HG03159 (cell line): ENCODE measurements at regions not wholly inside any gene's neighbourhood (a gene's known extent, or its start where the extent isn't known, plus 50 kb on each side); places are given as distances from the start of the nearest gene placed in this dataset.

Experiments
- ATAC-seq: cut with Tn5 transposase; IDR thresholded peaks from one replicate; pipeline ENCODE4 v1.9.1; 2021; ENCODE audit warnings: mild to moderate bottlenecking, moderate library complexity; ENCODE audit not compliant: unreplicated experiment

DNA sequence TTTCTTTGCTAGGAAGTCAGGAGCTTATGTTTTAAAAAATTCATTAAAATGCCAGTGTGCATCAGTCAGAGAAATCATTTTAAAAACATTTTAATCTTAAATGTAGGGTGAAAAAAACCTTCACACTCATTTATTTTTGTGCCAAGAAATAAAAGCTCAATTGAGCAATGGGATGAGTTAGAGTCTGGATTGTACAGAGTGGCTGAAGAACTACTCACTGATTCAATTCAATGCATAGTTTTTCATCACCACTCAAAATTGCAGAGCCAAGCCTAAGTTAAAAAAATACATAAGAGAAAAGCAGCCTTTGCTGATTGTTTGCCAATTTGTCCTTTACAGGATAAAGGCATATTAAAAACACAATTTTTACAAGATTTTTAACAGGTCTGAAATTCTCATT lies 168.2 kb upstream of the DMRTA1 start:
- no peak for ATAC-seq

DNA sequence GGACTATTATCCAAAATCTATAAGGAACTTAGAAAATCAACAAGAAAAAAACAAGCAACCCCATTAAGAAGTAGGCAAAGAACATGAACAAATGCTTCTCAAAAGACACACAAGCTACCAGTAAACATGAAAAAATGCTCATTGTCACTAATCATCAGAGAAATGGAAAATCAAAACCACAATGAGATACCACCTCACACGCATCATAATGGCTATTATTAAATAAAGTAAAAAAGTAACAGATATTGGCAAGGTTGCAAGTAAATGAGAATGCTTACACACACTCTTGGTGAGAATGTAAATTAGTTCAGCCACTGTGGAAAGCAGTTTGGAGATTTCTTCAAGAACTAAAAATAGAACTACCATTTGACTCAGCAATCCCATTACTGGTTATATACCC lies 167.0 kb upstream of the DMRTA1 start:
- ATAC-seq, result no peak

DNA sequence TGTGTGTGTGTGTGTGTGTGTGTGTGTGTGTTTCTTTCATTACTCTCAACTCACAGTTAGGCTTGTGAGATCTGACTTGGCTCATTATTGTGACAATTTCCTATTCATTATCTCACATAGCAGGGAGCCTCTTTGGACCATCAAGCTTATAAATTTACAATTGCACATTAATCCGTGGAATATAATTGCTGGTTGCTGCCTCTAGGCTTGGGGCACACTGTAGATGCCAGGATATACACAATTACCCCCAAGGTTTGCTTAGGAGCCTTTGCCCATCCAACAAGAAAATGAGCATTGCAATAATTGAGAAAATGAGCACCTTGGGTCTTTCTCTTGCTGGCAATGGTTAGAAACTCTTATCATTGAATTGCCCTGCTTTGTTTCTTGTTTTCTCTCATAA lies 161.6 kb upstream of the DMRTA1 start:
- ATAC-seq, result no peak

DNA sequence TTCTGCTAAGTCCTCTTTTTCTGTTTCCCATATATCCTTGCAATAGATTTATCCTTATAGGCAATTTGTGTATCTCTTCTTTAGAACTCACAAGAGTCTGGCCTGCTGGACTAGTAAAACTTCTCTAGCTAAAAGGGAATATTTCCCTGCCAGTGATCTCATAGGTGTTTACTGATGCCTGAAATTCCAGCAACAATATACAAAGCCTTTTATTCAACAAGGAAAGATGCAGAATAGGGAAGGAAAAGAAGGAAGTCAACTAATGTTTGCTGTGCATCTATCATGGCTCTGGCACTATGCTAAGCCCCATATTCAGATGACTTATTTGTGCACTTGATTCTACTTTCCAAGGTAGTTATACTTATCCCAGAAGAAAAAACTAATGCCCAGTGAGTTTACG lies 160.0 kb upstream of the DMRTA1 start:
- ATAC-seq, result no peak

DNA sequence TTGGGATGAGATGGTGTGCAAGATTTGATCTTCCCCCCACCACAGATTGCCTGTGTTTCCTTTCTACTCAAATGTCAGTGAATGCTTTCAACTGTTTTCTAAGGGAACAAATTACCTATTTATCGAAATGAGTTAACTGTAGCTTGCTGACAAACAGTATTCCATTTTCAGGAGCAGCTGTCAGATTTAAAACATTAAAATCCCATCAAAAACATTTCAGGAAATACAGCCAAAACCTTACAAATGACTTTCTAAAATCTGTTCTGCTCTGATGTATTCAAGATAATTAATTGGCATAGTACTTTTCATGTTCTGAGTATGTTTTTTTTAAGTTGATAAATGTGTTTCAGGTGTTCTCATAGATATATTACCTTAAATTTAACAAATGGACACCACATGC lies 158.0 kb upstream of the DMRTA1 start:
- ATAC-seq, result no peak

DNA sequence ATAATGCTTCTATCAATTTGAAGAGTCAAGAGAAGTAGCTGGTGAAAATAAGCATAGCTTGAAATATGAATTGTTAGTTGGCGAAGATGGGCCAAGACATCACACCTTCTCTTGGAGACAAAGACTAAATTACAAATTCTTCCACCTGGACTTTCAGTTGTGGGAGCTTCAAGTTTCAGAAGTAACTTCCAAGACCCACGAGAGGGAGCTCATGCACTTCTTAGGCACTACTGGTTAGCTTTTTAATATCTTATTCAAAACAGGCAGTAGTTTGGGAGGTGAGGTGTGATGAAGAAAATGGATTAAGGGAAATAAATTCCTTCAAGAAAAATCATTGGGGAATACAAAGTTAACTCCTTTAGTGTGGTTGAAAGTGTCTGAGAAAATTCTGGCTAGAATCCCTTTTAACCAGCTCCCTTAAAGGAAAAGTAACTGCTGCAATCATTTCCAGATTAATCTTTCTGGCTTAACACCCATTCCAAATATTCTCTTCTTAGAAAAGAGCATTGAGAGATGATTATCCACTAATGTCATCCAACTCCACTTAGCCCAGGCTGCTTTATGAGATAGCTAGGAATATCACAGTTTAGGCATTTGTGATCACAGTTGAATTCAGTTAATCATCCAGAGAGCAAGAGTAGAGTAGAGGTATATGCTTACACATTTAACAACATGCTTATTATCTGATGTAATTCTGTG lies 139.5 kb upstream of the DMRTA1 start:
- no peak for ATAC-seq

DNA sequence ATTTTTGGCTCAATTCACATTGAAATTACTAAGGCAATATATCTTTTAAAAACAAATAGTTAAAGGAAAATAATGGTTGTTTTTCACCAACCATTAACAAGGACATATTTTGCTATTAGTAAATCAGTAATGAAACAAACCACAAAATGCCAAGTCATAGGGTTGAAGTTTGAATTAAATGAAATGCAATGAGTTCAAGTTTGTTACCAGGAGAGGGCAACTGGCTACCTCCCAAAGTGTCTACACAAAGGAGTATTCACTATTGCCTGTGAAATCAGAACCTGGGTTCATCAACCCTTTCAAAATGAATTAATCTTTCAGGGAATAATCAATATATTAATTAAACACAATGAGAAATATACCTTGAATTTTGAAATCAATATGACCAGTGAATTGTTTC lies 138.4 kb upstream of the DMRTA1 start:
- ATAC-seq, result no peak

DNA sequence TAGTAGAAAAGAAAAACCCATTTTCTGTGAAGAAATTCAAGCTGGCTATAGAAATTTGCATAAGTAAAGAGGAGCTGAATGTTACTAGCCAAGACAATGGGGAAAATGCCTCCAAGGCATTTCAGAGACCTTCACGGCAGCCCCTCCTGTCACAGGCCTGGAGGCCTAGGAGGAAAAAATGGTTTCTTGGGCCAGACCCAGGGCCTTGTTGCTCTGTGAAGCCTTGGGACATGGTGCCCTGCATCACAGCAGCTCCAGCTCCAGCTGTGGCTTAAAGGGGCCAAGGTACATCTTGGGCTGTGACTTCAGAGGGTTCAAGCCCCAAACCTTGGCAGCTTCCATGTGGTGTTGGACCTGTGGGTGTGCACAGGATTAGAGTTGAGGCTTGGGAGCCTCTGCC lies 130.0 kb upstream of the DMRTA1 start:
- no peak for ATAC-seq

DNA sequence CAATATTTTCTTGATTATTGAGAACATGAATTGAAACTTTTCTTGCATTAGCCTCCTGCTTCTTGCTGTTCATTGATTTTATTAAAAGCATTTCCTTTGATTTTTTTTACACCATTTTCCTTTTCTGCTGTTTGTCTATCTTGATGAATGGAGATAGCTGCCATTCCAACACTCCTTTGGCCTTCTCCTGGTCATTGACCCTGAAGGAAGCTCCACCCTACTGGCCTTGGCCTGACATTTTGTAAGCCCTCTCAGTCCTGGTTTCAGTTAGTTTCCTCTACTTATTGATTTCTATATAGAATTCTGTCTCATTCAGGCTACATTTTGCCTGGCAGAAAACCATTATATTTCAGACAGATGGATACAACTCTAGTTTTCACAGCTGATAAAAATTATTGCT lies 115.1 kb upstream of the DMRTA1 start:
- no peak for ATAC-seq

DNA sequence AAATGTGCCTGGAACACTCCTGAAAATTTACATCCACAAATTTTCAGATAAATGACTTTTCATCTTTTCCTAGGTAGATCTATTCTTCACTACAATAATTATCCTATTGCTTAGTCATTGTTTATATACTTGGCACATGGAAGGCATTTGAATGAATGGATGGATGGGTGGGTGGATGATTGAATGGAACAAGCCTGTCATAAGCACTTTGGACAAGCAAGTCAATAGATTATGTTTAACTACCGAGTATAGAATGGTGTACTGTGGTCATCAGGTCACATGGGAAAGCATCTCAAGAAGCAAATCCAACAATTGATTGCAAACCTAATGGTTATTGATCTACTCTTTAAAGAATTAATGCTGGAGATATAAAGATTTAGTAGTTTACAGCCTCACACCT lies 114.4 kb upstream of the DMRTA1 start:
- no peak for ATAC-seq

DNA sequence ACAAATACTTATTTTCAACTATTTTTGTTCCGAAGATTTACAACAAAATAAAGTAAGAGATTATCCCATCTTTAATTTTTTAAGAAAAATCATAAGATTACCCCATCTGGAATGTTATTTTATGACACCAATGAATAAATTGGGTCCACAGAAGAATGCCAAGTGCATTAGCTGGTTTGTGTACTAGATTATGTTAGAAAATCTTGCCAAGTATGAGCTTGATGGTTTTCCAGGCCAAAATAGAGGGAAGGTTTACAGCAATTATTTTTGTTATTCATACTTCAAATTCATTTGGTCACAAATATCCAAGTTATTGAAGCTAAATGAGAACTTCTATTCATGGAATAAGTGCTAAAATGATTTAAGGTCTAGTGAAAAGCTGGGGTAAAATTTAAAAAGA lies 109.4 kb upstream of the DMRTA1 start:
- no peak for ATAC-seq

DNA sequence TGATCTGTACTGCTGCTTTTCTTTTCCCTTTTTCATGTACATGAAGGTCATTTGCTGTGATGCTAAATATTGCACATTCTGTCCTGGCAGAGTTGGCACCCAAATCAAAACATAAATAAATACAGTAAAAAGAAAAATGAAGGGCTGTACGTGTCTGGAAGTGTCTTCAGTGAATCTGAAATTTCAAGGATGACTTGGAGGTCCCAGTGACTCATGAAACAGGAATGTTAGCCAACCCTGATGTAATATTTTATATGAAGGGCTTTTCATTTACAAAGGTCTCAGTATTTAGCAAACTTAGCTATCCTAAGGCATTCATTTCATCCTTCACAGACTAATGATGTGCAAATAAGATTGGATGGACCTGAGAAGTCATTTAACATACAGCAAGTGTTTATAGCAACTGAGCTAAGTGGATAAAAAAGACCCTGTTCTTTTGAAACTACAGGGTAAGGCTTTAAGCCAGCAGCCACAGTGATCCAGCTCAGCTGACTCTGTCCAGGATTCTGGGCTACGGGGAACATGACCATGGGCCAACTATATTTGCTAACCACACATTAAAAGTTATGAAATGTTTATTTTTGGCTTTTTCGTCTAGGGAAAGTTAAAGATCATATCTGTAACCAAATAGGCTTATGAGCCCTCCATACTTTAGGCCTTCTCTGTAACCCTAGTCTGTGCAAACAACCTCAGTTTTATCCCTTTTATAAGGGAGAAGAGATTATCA lies 104.0 kb upstream of the DMRTA1 start:
- ATAC-seq, result no peak

DNA sequence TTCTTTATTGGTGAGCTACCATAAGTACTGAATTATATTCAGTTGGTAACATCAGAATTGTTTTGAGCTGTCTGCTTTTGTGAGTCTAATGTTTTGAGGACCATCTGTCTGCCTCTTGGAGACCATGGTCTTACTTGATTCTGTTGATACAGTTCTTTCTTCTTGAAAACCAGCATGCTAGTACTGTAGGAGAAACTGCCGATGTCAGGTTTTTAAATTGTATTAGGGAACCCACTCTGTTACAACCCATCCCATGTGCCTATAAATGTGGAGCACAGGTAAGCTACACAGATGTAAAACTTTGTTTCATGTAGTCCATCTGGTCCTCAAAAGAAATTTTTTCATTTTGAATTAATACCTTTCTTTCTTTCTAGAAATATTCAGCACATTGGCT lies 103.4 kb upstream of the DMRTA1 start:
- no peak for ATAC-seq

DNA sequence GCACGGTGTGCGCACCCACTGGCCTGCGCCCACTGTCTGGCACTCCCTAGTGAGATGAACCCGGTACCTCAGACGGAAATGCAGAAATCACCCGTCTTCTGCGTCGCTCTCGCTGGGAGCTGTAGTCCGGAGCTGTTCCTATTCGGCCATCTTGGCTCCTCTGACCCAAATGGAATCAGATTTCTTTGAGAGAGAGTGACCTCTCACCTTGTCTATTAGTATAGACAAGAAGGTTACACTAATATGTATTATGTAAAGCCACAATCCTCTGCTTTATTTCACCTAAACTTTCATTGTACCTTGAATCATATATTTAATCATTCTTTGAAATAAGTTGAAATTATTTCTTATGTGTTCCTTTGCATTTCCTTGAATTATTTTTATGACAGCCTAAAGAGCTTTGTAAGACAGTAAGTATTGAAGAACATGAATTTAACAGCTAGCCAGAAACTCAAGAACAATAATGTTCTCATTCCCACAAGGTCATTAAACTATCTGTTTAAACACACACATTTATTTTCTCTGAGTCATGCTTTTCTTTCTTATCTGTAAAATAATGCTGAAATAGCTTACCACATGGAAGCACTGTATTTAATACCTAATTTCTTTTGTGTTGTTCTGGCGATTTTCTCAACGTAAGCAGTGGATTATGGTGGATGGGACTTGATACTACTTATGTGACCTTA lies 91.8 kb upstream of the DMRTA1 start:
- ATAC-seq, result no peak

DNA sequence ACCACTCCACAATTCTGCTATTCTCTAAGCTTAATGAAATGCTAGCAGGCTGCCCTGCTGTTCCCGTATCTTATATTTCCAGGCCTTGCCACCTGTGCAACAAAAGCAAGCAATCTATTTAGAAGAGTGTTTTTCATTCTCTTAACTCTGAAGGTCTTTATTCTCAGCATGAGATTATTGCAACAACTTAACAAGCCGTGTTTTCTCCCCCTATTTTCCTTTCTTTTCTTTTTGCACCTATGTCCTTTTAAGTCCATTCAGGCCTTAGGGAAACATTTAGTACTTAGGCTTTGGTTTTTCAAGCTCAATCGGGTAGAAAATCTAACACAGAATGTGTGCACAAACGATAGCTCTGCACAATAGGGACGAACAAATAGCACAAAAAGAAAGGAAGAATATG lies 89.6 kb upstream of the DMRTA1 start:
- ATAC-seq, result no peak

DNA sequence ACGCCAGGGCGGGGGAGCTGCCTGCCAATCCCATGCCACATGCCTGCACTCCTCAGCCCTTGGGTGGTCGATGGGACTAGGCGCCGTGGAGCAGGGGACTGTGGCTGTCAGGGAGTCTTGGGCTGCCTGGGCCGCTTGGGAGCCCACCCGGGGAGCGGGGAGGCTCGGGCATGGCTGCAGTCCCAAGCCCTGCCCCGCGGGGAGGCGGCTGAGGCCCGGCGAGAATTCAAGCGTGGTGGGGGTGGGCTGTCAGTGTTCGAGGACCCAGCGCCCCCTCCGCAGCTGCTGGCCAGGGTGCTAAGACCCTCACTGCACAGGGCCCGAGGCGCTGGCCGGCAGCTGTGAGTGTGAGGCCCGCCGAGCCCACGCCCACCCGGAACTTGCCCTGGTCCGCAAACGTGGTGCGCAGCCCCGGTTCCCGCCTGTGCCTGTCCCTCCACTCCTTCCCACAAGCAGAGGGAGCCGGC lies 83.2 kb upstream of the DMRTA1 start:
- no peak for ATAC-seq

DNA sequence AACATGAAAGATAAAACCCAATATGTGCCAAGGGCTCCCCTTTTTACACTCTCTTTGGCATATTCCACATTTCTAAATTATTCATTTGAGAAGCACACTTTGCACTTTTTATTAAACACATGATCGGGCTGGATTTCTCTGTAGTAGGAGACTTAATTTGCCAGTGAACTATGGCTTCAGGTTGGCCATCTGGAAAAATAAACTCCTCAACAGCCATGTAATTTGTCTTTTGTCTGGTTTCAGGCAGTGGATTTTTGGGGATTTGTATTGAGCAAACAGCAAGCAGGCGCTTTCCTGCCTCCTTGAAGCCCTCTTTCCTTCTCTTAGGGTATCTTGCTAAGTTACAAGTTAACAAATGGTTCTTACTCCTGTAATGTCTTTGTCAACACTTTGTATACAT lies 73.0 kb upstream of the DMRTA1 start:
- no peak for ATAC-seq

DNA sequence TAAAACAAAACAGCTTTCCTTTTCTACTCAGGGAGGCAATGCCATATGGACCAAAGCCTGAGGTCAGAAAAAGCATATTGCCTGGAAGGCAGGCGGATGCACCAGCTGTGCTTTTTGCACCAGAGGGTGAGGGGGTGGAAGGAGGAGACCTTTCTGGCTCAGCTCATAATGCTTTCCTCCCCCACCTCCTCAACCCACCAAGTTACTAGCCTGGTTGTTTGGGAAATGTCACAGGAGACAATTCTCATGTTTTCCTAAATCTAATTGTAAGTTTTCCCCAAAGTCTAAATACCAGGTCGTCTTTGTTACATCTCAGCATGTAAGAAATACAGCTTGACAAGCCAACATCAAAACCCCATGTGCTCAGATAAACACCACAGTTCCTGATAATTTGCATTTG lies 72.6 kb upstream of the DMRTA1 start:
- ATAC-seq, result no peak

DNA sequence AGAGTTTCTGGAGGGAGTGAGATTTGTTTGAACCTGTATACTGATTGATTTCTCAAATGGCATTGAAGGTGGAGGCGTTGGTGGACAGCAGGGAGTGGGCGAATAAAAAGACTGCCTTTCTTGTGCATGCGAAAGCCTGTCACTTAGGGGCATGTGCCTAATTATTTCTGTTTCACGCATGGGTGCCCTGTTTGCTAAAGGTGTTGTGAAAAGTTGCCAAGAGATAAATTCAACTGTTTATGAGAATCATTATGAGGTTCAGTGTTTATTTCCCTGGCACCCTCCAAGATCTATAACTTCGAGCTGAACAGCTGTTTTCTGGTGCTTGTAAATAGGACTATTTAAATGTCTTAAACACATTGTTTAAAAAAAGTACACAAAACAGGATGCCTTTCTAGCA lies 67.4 kb upstream of the DMRTA1 start:
- ATAC-seq, result no peak

DNA sequence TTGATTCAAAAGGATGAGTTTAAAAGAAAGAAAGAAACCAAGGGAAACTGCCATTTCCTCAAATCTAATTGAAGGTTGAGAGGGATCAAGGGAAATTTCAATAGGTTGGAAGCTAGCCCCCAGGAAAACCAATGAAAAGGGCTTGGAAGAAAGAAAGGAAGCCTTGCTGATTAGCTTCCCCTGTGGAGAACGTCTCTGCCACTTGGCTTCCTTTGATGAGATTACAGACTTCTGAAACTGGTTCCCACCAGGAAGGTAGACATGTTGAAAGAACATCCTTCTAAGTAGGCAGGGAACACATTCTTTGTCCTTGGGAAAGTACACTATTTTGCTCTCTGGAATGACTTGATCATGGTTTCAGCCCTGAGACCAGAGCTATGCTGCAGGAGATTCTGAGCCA lies 65.5 kb upstream of the DMRTA1 start:
- ATAC-seq, result no peak

DNA sequence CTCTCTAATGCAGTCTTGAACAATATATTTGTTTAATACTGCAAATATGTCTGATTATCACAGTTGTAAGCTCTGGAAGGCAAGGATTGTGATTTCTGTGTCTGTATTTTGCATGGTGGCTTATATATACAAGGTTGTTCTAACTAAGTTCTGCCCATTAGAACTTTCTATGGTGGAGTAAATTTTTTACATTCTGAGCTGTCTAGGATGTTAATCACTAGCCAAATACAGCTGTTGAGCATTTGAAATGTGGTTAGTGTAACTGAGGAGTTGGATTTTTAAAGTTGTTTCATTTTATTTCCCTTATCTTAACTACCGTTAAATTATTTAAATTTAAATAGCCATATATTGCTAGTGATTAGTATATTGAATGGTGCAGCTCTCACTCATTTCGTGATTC lies 64.3 kb upstream of the DMRTA1 start:
- ATAC-seq, result no peak

DNA sequence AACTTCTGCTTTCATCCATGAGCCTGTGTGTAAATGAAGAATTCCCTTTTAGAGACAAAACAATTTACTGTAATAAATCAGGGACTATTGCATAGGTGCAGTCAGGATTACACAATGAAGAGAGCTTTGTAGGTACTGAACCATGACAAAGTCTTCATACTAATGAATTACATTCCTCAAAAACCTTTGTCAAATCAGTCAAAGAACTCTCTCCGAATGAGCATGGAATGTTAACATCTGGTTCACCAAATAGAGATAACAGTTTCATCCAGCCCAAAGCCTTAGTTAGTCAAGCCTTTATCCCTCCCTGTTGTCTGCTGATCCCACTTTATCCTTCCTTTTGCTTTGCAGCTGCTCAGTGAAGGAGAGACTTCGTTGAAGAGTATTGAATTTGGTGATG lies 62.9 kb upstream of the DMRTA1 start:
- no peak for ATAC-seq
